Stimulated activated CD8-positive, alpha-beta memory T cell treated with anti-CD3 and anti-CD28 coated beads, Interleukin-12 subunit alpha, Interleukin-12 subunit beta, amount 100 ng/mL, for 4 hours (primary cell): ENCODE measurements at regions not wholly inside any gene's neighbourhood (a gene's known extent, or its start where the extent isn't known, plus 50 kb on each side); places are given as distances from the start of the nearest gene placed in this dataset.
"Not testable (repeated sequence)": the region's sequence is repeated elsewhere in the genome, so short reads cannot be mapped to it uniquely, and the experiment has no call there.

Source experiments
- DNase-seq: peaks from one replicate; pipeline ENCODE4 v3.0.0-alpha.2; 2020; ENCODE audit warnings: low read depth

DNA sequence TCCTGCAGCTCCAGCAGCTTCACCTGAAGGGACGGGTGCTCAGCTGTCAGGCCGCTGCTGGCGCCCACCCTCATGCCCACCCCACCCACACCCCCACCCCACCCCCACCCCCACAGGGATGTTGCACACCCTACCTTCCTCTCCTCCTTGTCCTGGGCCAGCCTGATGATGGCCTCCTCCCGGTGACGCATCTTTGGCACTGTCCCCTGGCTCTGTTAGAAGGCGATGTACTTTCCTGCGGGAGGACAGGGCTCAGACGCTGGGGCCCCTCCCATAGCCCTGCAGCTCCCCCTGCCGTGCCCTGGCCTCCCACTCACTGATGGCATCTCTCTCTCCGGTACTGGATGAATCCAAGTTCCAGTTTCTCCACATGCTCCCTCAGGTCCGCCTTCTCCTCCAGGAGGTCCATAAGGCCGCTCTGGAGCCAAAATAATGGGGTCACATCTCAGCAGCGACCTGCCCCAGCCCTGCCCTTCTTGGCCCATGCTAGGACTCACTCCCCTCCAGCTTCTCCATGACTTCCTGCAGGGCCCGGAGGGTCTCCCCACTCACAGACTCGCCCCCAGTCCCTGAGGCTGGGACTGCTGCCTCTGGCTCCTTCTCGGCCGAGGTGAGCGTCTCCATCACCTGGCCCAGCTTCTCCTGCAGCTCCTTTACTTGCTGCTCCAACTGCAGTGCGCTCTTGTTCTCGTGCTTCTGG lies 55.2 kb downstream of the GOLGA8B start:
- not testable (repeated sequence) for DNase-seq

DNA sequence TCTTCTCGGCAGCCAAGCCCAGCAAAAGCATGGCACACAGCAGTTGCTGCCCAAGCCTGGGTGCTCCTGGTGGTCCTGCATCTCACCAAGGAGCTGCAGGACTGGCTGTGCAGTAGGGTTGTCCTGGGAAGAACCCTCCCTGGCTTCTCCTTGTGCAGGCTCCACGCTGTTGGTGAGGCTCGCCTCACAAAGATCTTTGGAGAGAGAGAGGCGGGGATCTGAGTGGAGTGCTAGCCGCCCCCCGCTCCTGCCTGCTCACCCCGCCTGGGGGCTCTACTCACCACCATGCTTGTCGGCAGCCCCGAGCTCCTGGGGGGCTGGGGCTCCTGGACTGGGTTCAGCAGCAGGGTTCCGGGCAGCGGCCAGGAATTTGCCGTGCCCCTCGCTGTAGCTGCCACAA lies 55.8 kb downstream of the GOLGA8B start:
- not testable (repeated sequence) for DNase-seq

GRCh38 chr15:34523849-34524248 lies 59.6 kb downstream of the GOLGA8B start:
- DNase-seq, result not testable (repeated sequence)

DNA sequence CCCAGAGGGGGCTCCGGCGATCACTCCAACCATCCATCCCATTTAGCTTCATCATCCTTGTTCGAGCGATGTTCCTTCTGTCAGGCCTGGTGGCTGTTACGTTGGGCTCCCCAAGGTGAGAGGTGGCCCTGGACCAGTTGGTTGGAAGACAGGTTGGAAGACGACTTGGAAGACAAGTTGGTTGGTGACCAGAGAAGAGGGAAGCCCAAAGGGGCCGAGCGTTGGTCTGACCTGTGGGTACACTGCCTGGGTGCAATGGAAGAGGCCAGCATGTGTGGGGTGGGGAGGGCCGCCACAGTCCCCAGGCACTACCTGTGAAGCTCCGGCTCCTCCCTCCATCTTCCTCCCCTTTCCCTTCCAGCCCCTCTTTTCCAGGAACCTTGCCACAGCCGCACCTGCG lies 60.9 kb downstream of the GOLGA8B start:
- DNase-seq, result not testable (repeated sequence)

- DNase-seq, result not testable (repeated sequence)
These were observed 61.5 kb downstream of the GOLGA8B start for GRCh38 chr15:34521802-34522485.

DNA sequence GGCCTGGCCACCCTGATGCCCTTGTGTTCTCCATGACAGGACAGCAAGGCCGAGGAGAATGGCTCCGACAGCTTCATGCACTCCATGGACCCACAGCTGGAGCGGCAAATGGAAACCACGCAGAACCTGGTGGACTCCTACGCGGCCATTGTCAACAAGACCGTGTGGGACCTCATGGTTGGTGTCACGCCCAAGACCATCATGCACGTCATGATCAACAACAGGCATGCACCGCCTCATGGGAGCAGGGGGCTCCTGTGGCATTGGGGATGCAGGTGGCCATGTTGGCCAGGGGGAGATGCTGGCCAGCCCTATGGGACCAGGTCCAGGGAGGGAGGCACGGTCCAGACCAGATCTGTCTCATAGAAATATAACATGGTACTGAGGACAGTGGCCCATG lies 62.9 kb downstream of the GOLGA8B start:
- DNase-seq, result no peak

DNA sequence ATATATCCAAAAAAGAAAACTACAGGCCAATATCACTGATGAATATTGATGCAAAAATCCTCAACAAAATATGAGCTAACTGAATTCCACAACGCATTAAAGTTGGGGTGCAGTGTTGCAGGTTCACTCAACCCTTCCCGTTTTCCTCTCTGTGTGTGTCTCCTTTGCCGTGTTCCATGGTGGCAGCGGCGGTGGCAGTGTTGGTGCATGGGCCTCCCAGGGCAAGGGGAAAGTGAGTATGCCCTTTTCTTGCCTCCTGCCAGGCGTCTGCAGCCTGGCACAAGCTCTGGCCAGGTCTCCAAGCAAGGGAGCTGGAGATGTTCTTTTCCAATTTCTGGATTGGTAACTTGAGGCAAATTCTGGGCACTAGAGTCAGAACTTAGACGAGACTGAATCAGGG lies 63.4 kb downstream of the GOLGA8B start:
- not testable (repeated sequence) for DNase-seq

DNA sequence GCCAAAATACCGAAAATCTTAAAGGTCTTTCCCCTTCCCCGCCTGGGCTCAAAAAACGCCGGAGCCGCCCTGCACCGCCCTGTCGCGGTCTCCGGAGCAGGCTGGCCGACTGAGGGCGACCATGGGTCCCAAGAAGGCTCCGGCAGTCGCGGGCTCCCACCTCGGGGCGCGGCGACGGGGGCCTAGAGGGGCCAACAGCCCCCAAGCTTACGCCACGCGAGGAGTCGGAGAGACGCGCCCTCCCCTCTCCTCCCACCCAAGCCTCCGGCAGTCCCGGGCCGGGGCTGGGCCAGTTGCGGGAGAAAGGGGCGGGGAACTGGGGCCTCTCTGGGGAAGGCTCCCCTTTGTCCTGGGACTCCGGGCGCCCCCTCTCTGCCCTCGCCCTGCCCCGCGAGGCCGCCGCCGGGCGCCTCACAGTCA lies 69.2 kb downstream of the GOLGA8B start:
- DNase-seq, result peak; percentile 6

DNA sequence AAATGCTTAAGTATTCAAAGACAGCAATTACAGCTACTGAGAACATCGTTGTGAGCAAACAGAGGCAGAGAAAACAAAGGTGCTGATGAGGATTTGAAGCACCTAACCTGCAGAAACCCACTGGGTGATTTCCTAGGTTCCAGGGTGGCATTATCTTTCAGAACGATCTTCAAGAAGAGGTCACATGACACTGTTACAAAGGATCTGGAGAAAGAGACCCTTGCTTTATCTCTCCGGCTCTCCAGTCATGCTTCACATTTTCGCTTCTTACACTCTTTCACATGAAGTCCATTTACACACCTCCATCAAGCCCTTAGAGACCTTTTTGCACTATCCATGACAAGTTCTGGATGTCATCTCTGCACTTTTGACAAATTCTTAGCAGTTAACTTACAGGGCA lies 70.8 kb downstream of the GOLGA8B start:
- DNase-seq, result no peak

- DNase-seq, result no peak
These were observed 63.5 kb upstream of the GOLGA8A start for GRCh38 chr15:34501131-34501530.

DNA sequence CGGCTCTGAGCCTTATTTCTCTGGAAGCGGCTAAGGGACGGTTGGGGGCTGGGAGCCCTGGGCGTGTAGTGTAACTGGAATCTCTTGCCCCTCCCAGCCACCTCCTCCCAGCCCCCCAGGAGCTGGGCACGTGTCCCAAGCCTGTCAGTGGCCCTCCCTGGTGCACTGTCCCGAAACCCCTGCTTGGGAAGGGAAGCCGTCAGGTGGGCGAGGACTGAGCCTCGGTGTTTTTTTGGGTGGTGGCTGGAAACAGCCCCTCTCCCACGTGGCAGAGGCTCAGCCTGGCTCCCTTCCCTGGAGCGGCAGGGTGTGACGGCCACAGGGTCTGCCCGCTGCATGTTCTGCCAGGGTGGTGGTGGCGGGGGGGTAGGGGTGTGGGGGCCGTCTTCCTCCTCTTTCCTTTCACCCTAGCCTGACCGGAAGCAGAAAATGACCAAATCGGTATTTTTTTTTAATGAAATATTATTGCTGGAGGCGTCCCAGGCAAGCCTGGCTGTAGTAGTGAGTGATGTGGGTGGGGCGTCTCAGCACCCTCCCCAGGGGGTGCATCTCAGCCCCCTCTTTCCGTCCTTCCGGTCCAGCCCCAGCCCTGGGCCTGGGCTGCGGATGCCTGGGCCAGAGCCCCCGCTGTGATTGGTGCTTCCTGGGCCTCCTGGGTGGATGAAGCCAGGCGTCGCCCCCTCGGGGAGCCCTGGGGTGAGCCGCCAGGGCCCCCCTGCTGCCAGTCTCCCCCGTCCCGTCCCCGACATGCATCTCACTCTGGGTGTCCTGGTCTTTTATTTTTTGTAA lies 58.8 kb upstream of the GOLGA8A start:
- DNase-seq, result no peak

- not testable (repeated sequence) for DNase-seq
These were observed 58.1 kb upstream of the GOLGA8A start for GRCh38 chr15:34495707-34496106.

- DNase-seq, result no peak
These were observed 56.4 kb upstream of the GOLGA8A start for GRCh38 chr15:34494084-34494399.

DNA sequence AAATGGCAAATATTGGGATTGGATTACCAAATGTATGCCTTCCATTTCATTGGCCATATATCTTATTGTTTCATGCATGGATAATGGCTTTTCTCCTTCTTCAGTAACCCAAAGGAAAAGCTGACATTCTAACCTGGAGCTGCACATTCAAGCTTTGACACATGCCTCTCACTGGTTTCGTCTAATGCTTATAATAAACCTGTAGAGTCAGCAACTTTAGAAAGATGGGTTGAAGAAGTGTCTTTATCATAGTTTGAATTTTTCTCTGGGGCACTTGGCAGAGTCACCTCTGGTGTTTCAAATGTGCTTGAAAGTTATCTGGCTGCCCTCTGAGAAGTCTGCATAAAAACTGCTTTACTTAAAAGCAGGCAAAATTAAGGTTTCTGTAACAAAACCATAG lies 55.4 kb upstream of the GOLGA8A start:
- no peak for DNase-seq

DNA sequence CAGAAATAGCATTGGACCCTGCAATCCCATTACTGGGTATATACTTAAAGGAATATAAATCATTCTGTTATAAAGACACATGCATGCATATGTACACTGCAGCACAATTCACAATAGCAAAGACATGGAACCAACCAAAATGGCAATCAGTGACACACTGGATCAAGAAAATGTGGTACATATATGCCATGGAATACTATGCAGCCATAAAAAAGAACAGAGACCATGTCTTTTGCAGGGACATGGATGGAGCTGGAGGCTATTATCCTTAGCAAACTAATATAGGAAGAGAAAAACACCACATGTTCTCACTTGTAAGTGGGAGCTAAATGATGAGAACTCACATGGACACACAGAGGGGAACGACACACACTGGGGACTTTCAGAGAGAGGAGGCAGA lies 53.9 kb upstream of the GOLGA8A start:
- not testable (repeated sequence) for DNase-seq

DNA sequence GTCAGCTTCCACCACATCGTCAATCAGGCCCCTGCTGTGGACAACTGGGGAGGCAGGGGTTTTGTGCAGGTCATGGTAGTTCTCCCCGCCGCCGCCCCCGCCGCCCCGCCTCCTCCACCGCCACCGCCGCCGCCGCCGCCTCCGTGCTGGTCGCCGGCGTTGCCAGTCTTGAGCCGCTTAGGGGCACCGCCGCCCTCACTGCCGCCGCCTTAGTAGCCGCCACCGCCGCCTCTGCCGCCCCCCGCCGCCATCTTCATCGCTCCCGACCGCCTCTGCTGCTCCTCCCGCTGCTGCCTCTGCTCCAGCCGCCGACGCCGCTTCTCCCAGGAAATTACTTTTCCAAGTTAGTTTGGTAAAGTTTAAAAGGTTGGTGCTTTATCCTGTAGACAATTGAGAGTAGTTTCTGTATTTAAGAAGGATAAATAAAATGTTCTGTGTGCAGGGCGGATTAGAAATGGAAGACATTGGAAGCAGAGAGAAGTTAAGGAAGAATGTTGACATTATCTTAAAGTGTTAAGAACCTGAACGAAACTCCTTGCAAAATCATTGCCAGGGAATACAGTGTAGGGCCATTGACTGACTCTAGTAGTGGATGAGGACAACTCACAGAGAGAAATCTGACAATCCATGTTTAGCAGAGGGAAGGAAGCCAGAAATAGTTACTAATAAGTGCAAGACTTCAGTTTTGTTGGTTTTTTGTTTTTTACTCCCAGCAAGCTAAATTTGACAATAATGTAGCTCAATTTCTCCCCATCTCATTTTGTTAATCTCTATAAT lies 53.0 kb upstream of the GOLGA8A start:
- DNase-seq, result no peak

DNA sequence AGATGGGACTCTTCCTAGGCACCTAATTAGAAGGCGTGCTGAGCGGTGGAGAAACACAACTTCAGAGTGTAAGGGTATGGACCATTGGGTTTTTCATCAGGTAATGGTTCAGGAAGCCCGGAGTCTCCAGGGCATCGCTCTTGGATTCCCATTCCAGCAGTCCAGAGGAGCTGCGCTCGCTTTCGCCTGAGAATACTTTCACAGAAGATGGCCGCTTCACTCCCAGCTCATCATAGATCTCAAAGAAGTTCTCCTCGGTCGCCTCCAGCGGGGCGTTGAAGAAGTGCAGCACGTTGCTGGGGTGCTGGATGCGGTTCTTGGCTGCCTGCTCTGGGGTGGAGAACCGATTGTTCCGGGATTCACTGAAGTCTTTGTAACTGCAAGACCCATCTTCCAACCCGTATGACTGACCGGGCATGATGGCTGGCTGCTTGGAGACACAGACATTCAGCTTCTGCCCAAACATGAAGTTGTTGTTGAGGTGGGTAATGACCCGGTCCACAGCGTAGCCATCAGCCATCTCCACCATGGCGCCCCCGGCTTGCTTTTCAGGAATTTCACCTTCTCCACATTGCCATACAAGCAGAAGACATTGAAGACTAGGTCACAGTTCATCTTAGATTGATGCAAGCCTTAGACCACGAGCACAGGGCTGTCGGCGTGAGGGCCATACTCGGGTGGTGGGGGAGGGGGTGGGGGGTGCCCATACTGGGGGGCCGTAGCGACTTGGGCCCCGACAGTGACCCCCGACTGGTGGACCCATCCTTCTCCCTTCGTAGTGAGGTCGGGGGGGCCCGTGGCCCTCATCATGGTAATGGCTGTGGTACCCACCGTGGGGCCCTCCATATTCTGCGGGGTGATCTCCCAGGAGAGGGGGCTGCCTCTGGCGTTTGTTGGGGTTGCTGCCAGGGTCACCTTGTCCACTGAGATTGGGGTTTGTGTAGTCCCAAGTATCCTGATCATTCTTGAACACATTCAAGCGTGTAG lies 51.7 kb upstream of the GOLGA8A start:
- DNase-seq, result not testable (repeated sequence)
